Dedifferentiated amniotic fluid mesenchymal stem cell (primary cell): ENCODE measurements at regions not wholly inside any gene's neighbourhood (a gene's known extent, or its start where the extent isn't known, plus 50 kb on each side); places are given as distances from the start of the nearest gene placed in this dataset.
"Not testable (repeated sequence)": the region's sequence is repeated elsewhere in the genome, so short reads cannot be mapped to it uniquely, and the experiment has no call there.

Experiments used
- DNase-seq: peaks from one replicate; pipeline ENCODE4 v3.0.0-alpha.2; 2016; ENCODE audit errors: extremely low spot score

DNA sequence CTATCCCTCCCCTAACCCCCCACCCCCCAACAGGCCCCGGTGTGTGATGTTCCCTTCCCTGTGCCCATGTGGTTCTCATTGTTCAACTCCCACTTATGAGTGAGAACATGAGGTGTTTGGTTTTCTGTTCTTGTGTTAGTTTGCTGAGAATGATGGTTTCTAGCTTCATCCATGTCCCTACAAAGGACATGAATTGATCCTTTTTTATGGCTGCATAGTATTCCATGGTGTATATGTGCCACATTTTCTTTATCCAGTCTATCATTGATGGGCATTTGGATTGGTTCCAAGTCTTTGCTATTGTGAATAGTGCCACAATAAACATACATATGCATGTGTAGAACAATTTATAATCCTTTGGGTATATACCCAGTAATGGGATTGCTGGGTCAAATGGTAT, 612.1 kb upstream of the ADGRB3 start:
- not testable (repeated sequence) for DNase-seq

DNA sequence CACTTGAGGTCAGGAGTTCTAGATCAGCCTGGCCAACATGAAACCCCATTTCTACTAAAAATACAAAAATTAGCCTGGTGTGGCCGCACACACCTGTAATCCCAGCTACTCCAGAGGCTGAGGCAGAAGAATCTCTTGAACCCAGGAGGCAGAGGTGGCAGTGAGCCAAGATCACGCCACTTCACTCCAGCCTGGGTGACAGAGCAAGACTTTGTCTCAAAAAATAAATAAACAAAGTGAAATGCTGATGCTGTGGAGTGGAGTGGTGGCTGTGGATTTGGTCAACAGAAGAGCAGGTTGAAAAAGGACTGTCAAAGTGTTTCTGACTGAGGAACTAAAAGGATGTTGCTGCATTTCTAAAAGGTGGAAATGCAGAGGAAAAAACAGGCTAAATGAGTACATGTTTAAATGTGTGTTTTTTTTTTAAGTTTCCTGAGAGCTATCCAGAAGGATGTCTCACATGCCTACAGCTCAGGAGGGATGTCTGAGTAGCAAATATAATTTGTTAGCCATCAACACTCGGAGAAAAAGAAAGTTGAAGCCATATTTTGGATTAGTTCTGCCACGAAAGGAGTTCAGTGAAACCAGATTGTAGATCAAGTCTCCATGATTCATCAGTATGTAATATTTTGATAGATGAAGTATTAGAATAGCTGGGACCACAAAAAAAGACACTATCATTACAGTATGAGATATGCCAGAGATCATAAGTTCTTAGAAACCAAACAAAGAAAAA, 621.1 kb upstream of the ADGRB3 start:
- DNase-seq: no peak

DNA sequence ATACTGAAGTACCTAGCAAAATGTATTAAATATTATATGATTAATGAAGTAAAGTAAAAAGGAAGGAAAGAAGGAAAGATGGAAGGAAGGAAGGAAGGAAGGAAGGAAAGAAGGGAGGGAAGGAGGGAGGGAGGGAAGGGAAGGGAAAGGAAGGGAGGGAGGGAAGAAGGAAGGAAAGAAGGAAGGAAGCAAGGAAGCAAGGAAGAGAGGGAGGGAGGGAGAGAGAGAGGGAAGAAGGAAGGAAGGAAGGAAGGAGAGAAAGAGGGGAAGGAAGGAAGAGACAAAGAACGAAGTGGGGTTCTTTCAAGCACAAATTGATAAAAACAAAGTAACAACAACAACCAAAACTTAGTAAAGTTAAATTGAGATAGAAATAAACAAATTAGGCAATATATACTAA, 622.3 kb upstream of the ADGRB3 start:
- DNase-seq: no peak

DNA sequence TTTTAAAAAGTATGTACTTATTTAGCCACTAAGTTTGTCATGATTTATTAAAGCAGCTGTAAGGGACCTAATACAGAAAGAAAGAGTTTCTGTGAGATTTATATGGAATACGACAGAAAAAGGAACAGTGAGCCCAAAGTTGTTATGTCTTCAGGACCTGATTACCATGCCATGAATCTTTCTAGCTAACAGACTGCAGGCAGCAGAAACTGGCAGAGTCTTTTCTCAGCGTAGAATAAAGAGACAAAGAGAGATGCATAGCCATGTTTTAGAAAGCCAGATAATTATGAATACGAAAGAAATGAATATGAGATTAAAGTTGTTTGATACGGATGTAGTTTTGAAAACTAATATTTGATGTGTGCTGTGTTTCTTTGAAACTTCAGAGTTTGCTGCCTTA, 624.1 kb upstream of the ADGRB3 start:
- no peak for DNase-seq

DNA sequence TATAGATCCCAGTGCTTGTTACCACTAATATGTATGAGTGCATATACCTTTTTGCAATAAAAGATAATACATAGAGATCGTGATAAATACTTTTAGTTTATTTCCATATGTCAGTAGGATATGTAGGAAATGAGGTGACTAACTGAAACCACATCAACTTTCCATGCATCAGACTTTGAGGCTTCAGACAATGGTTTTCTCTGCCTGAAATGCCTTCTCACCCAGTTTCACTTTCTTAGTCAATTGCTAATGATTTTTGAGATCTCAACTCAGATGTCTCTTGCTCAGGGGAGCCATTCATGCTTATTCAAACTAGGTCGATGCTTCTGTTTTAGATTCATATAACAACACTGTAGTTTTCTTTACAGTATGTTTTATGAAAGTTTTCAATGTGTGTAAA, 626.6 kb upstream of the ADGRB3 start:
- no peak for DNase-seq

DNA sequence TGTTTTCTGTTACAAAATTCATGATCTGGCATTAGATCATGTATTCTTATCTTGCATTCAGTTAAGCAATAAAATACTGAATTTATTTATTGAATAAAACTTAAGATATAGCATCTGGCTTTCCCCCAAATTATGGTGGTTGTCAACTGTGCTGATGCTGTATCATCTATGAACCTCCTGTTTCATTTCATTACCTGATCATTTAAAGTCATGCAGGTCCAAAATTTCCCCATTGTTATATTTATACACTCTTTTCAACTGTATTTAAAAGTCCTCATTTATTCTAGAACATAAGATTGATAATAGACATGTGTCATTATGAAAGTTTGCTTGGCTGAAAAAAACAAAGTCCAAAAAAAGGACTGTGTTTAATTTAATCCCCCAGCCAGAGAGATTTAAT, 627.4 kb upstream of the ADGRB3 start:
- no peak for DNase-seq

DNA sequence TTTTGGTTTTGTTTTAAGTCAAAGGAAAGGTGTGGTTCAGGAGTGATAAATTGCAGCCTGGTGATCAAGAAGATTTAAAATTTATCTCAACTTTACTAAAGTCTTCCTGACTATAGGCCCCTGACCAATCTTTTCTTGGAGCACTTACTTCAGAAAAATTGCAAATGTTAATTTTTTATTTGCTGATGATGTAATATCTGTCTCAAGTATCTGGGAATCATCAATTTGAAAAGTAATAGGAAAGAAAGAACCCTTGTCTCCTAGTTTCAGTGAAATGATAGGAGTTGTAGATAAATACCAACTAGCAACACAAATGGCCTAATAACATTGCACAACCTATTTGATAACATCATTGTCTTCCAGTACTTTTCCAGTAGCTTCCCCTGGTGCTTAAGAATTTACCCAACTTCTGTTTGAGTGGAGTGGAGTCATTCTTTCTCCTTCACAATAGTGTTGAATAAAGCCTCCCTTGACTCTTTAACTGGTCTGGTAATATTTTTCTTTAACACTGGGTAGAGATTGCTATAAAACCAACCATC, 648.3 kb upstream of the ADGRB3 start:
- no peak for DNase-seq

DNA sequence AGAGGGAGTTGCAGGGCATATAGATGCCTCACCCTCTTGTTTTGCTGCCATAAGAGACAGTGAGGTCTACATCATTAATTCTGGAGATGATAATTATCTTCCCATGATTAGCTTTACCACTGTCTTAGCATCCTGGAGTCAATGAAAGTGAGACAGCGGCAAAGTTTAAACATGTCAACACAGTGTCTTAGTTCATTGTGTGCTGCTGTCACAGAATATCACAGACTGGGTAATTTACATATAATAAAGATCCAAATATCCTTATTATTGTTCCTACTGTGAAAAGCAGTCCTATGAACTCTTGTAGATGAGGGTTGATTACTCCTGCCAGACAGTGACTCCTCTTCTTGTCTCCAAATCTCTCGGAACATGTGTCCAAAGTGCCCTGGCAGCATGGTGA, 658.6 kb upstream of the ADGRB3 start:
- no peak for DNase-seq

DNA sequence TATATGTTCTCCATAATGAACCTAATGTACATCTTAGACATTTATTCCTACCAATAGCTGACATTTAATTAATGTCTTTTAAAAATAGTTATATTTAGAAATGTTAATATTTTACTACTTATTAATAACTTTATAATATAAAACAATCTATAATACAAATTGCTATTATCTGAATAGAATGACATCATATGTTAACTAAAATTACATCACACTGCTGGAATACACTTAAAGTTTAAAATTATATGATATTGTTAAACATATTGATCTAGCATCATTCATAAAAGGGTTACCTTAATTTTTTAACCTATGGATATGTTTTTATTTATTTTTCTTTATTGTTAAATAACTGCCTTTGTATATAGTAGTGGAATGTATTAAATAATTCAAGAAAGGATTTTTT, 660.2 kb upstream of the ADGRB3 start:
- DNase-seq: no peak

DNA sequence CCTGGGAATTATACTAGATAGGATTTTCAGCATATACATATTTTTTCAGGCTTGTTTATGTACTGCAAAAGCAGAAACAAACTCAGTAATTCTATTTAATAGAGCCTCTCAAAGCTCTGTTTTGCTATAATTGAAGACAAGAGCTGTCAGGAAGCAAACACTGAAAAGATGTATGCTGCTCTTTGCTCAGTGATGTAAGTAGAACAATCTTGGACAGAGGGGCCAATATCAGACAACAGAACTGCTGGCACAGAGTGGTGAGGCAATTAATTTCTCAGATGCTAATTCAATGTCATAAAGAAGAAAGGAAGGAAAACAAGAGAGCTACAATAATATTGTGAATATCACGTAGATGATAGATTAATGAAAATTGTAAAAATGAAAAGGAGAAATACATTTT, 663.3 kb upstream of the ADGRB3 start:
- no peak for DNase-seq

DNA sequence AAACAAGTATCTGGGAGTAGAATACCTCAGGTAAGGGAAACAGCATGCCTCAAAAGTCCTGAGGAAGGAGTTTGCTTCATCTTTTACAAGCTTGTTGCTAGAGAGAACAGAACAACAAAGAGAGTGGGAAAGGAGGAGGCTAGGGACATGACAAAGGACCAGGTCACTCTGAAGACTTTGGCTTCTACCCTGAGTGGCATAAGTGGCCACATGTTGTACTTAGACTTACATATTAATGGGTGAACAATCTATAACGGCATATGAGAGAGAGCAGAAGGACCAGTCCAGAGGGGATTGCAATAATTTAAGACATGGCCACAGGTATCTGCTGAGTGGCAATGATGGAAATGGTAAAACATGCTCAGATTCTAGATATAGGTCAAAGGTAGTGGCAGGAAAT, 668.3 kb upstream of the ADGRB3 start:
- DNase-seq: no peak

DNA sequence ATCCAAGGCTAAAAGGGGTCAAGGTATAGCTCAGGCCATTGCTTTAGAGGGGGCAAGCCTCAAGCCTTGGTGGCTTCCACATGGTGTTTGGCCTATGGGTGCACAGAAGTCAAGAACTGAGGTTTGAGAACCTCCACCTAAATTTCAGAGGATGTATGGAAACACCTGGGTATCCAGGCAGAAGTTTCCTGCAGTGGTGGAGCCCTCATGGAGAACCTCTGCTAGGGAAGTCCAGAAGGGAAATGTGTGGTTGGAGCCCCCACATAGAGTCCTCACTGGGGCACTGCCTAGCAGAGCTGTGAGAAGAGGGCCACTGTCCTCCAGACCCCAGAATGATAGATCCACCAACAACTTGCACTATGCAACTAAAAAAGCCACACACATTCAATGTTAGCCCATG, 678.7 kb upstream of the ADGRB3 start:
- no peak for DNase-seq

DNA sequence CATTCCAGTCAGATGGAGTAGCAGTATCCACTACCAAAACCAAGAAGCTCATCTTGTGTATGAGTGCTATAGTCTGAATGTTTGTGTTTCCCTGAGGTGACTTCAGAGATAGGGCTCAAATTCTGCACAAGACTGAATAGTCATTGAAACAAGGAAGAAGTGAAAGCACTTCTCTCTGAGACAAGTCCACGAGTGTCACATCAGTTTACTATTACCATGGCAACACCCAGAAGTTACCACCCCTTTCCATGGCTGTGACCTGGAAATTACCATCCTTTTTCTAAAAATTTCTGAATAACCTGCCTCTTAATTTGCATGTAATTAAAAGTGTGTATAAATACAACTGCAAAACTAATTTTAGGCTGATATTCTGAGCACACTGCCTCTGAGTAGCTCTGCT, 682.1 kb upstream of the ADGRB3 start:
- DNase-seq: no peak

DNA sequence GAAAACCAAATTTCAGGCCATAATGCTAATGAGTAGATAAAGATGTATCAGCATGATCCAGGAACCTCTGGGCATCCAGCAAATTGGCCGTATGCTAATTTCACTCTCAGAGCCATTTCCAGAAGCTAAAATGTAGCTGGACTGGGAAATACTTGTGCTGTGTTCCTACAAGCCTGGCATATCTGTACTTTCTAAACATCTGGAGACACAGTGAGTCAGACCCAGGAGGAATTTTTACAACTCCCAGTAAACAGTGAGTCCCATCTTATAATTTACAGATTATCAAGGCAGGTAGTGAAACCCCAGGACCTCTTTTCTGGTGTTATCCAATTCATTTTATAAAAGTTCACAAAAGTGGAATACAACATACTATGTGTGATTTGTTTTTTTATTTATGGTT, 683.0 kb upstream of the ADGRB3 start:
- DNase-seq: no peak

DNA sequence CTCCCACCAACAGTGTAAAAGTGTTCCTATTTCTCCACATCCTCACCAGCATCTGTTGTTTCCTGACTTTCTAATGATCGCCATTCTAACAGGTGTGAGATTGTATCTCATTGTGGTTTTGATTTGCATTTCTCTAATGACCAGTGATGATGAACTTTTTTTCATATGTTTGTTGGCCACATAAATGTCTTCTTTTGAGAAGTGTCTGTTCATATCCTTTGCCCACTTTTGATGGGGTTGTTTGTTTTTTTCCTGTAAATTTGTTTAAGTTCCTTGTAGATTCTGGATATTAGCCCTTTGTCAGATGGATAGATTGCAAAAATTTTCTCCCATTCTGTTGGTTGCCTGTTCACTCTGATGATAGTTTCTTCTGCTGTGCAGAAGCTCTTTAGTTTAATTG, 687.3 kb upstream of the ADGRB3 start:
- not testable (repeated sequence) for DNase-seq

DNA sequence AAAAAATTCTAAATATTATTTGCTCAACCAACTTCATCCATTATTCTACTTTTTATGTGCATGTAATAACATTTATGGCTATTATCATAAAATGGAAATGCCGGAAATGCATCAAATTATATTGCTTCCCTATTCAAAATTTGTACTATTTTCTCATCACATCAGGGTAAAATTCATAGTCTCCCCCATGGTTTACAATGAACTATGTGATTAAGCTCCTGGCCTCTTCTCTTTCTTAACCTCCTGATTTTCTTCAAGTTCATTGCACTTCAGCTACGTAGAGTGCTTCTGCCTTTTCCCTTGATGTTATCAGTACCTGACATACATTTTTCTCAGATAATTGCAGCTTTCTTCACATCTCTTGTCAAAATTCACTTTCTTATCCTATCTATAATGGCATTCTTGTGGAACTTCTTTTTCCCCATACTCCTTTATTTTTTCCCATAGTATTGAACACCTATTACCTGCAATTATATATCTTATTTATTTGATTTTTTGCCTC, 699.1 kb upstream of the ADGRB3 start:
- DNase-seq: no peak

DNA sequence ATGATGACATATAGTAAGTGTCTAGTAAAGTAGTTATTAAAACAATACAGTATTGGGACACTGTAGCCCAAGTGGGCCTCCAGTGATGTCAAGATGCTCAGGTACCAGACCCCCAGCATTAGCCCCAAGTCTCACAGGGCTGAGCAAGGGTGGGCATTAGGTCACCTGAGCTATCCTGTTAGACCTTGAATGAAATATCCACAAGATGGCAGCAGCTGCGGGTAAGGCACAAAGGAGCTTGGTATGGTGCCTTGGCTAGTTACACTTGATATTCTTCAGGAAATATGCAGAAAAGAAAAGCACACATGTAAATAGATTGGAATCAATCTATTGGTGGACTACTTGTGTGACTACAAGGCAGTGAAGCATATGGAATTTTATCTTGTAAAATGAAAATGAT, 701.8 kb upstream of the ADGRB3 start:
- DNase-seq: no peak

DNA sequence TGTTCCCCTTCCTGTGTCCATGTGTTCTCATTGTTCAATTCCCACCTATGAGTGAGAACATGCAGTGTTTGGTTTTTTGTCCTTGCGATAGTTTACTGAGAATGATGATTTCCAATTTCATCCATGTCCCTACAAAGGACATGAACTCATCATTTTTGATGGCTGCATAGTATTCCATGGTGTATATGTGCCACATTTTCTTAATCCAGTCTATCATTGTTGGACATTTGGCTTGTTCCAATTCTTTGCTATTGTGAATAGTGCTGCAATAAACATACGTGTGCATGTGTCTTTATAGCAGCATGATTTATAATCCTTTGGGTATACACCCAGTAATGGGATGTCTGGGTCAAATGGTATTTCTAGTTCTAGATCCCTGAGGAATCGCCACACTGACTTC, 712.5 kb upstream of the ADGRB3 start:
- not testable (repeated sequence) for DNase-seq

DNA sequence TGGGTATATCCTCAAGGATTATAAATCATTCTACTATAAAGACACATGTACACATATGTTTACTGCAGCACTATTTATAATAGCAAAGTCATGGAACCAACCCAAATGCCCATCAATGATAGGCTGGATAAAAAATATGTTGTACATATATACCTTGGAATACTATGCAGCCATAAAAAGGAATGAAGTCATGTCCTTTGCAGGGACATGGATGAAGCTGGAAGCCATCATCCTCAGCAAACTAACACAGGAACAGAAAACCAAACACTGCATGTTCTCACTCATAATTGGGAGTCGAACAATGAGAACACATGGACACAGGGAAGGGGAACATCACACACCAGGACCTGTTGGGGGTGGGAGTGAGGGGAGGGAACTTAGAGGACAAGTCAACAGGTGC, 715.0 kb upstream of the ADGRB3 start:
- not testable (repeated sequence) for DNase-seq

DNA sequence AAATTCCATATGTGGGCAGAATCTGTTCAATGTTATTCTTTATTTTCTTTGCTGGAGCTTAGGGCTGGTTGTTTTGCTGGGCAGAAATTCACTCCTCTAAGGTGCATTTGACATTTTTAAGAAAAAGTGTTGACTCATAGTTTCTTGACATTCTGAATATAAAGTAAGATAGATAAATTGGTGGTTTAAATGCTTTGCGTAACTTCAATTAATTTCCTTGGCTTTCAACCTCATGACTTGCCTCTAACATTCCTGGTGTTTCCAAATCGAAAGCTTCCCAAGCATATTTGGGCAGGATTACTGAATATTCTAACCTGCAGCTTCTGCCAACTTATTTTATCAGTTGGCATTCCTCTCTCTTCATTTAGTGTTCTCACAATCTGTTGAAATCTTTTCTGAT, 718.7 kb upstream of the ADGRB3 start:
- no peak for DNase-seq

DNA sequence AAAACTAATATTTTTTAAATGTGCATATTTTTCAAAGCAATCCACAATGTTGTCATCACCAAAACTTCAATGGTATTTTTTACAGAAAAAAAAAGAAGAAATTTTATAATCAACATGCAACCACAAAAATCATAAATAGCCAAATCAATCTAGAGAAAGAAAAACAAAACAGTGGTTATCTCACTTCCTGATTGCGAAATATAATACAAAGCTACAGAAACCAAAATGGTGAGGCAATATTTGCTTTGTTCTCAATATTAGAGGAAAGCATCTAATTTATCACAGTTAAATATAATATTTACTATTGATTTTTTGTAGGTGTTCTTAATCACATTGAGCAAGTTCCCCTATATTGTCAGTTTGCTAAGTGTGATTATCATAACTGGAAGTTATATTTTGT, 720.7 kb upstream of the ADGRB3 start:
- no peak for DNase-seq

DNA sequence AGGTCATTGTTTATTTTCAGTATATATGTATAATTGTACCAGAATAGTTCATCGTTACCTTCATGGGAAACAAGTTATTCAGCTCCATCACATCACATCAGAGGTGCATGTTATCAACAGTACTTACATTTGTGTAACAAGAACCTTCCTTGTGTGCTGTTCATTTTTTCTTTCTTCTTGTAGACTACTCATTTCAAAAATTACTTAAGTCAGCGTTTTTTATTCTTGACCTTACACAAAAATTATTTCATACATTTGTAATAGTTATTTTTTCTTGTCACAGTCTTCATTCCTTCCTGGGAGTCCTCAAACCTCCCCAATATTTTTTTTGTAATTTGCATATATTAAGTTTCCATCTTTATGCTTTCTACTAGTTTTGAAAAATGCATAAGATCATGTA, 725.7 kb upstream of the ADGRB3 start:
- DNase-seq: no peak

DNA sequence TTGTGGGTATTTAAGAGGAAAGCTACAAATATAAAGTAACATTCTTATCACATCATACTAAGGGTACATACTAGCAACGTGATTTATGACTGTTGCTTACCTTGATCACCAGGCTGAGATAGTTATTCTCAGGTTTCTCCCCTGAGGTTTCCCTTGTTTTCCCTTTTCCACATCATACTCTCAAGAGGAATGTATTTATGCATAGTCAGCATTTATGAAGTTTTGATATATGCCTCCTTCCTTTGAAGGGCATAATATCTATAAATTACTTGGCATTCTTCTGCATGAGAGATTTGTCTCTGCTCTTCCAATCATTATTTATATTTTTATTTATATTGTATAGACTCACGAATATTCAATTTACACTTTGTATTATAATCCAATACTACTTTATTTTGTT, 726.7 kb upstream of the ADGRB3 start:
- no peak for DNase-seq

DNA sequence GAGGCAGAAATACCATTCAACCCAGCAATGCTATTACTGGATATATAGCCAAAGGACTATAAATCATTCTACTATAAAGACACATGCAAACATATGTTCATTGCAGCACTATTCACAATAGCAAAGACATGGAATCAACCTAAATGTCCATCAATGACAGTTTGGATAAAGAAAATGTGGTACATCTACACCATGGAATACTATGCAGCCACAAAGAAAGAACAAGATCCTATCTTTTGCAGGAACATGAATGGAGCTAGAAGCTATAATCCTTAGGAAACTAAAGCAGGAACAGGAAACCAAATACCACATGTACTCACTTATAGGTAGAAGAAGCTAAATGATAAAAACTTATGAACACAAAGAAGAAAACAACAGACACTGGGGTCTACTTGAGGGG, 730.3 kb upstream of the ADGRB3 start:
- DNase-seq: not testable (repeated sequence)
